ENCODE measurements at regions not wholly inside any gene's neighbourhood (a gene's known extent, or its start where the extent isn't known, plus 50 kb on each side); places are given as distances from the start of the nearest gene placed in this dataset.

- TF ChIP-seq CTCF (IDR thresholded peaks at IDR 0.05): no peak
- TF ChIP-seq ZFX (IDR thresholded peaks at IDR 0.05; ENCODE audit: borderline replicate concordance): no peak
Observed at GRCh38 chr2:194385376-194385775, 1271.7 kb upstream of the SLC39A10 start.

Measured in 22Rv1 (cell line).